ENCODE measurements at regions not wholly inside any gene's neighbourhood (a gene's known extent, or its start where the extent isn't known, plus 50 kb on each side); places are given as distances from the start of the nearest gene placed in this dataset.

GRCh38 chr1:114342376-114342775 is 168.6 kb downstream of the TRIM33 start:
- TF ChIP-seq, protein P1, sequence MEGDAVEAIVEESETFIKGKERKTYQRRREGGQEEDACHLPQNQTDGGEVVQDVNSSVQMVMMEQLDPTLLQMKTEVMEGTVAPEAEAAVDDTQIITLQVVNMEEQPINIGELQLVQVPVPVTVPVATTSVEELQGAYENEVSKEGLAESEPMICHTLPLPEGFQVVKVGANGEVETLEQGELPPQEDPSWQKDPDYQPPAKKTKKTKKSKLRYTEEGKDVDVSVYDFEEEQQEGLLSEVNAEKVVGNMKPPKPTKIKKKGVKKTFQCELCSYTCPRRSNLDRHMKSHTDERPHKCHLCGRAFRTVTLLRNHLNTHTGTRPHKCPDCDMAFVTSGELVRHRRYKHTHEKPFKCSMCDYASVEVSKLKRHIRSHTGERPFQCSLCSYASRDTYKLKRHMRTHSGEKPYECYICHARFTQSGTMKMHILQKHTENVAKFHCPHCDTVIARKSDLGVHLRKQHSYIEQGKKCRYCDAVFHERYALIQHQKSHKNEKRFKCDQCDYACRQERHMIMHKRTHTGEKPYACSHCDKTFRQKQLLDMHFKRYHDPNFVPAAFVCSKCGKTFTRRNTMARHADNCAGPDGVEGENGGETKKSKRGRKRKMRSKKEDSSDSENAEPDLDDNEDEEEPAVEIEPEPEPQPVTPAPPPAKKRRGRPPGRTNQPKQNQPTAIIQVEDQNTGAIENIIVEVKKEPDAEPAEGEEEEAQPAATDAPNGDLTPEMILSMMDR (IDR thresholded peaks at IDR 0.05; ENCODE audit: insufficient read depth, low read length, severe bottlenecking) = no peak
- no peaks in the 10 kb centered on the region for H3K27me3 ChIP-seq (ENCODE audit: control insufficient read depth, insufficient read depth, low read length)
- H3K36me3 ChIP-seq (ENCODE audit: control insufficient read depth, insufficient read depth, low read length) = no peaks in the 10 kb centered on the region
- FAIRE-seq (no peak), DNase-seq (ENCODE audit: low read depth) (no peak)
- no peak overlapping the region for H3K4me3 ChIP-seq (ENCODE audit: low read depth, low read length)

GRCh38 chr1:114341856-114342255 is 169.1 kb downstream of the TRIM33 start:
- DNase-seq (ENCODE audit: low read depth) (no peak), FAIRE-seq (no peak)
- no peaks in the 10 kb centered on the region for H3K36me3 ChIP-seq (ENCODE audit: control insufficient read depth, insufficient read depth, low read length)
- no peaks in the 10 kb centered on the region for H3K27me3 ChIP-seq (ENCODE audit: control insufficient read depth, insufficient read depth, low read length)
- TF ChIP-seq, protein P1 (IDR thresholded peaks at IDR 0.05; ENCODE audit: insufficient read depth, low read length, severe bottlenecking) = no peak
- no peak overlapping the region for H3K4me3 ChIP-seq (ENCODE audit: low read depth, low read length)

DNA sequence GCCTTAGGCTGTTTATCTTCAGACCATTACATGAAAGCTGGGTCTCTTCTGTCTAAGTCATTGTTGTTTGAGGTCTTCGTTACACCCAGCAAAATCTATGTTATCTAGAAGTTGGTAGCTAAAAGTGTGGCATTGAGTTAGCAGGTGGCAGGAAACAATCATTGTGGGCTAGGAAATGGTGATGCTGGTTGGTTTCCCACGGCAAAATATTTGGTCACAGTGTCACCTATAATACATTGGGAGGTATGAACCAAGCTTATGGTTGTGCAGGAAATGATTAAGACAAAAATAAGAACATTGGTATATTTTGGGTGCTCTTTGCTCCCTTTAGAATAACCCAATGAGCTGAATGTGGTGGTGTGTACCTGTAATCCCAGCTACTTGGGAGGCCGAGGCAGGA is 169.7 kb downstream of the TRIM33 start:
- DNase-seq (ENCODE audit: low read depth) (no peak), FAIRE-seq (no peak)
- H3K36me3 ChIP-seq (ENCODE audit: control insufficient read depth, insufficient read depth, low read length) = no peaks in the 10 kb centered on the region
- no peak overlapping the region for H3K4me3 ChIP-seq (ENCODE audit: low read depth, low read length)
- no peaks in the 10 kb centered on the region for H3K27me3 ChIP-seq (ENCODE audit: control insufficient read depth, insufficient read depth, low read length)
- TF ChIP-seq, protein P1 (IDR thresholded peaks at IDR 0.05; ENCODE audit: insufficient read depth, low read length, severe bottlenecking) = no peak

- Histone ChIP-seq H3K36me3 (ENCODE audit: control insufficient read depth, insufficient read depth, low read length) (no peaks in the 10 kb centered on the region), H3K27me3 (ENCODE audit: control insufficient read depth, insufficient read depth, low read length) (no peaks in the 10 kb centered on the region), H3K4me3 (ENCODE audit: low read depth, low read length) (no peak overlapping the region)
- TF ChIP-seq, protein P1 (IDR thresholded peaks at IDR 0.05; ENCODE audit: insufficient read depth, low read length, severe bottlenecking) = no peak
- no peak for DNase-seq (ENCODE audit: low read depth)
- FAIRE-seq = no peak
Observed at GRCh38 chr1:114340892-114341291, 170.1 kb downstream of the TRIM33 start.

- DNase-seq (ENCODE audit: low read depth) (peak; percentile 5), FAIRE-seq (no peak)
- H3K36me3 ChIP-seq (ENCODE audit: control insufficient read depth, insufficient read depth, low read length) = no peaks in the 10 kb centered on the region
- TF ChIP-seq, protein P1 (IDR thresholded peaks at IDR 0.05; ENCODE audit: insufficient read depth, low read length, severe bottlenecking) = no peak
- H3K27me3 ChIP-seq (ENCODE audit: control insufficient read depth, insufficient read depth, low read length) = no peaks in the 10 kb centered on the region
- no peak overlapping the region for H3K4me3 ChIP-seq (ENCODE audit: low read depth, low read length)
Observed at GRCh38 chr1:114339379-114339778, 171.6 kb downstream of the TRIM33 start.

GRCh38 chr1:114338191-114338890 is 172.7 kb downstream of the TRIM33 start:
- no peaks in the 10 kb centered on the region for H3K27me3 ChIP-seq (ENCODE audit: control insufficient read depth, insufficient read depth, low read length)
- DNase-seq (ENCODE audit: low read depth) (no peak), FAIRE-seq (no peak)
- TF ChIP-seq, protein P1 (IDR thresholded peaks at IDR 0.05; ENCODE audit: insufficient read depth, low read length, severe bottlenecking) = no peak
- H3K36me3 ChIP-seq (ENCODE audit: control insufficient read depth, insufficient read depth, low read length) = no peaks in the 10 kb centered on the region
- no peak overlapping the region for H3K4me3 ChIP-seq (ENCODE audit: low read depth, low read length)
